SK-N-SH treated with all-trans-retinoic acid at 6 μM for 48 hours (cell line): ENCODE measurements at regions not wholly inside any gene's neighbourhood (a gene's known extent, or its start where the extent isn't known, plus 50 kb on each side); places are given as distances from the start of the nearest gene placed in this dataset.

Experiments used
- ATAC-seq: fragments of 200-7000 bp; cut with Tn5 transposase; 3 replicates; pipeline ENCODE4 v1.9.1; 2020; ENCODE audit warnings: mild to moderate bottlenecking, moderate library complexity
- ARNTL ChIP-seq: fragments of 450-650 bp; formaldehyde crosslinking; IDR thresholded peaks from 2 replicates; pipeline ENCODE4 v1.5.0; 2020; ENCODE audit warnings: low read depth, mild to moderate bottlenecking, moderate library complexity, borderline replicate concordance
- BACH2 ChIP-seq: fragments of 250-450 bp; sonication (Bioruptor Pico); IDR thresholded peaks from 2 replicates; pipeline ENCODE4 v1.9.0; 2021; ENCODE audit warnings: mild to moderate bottlenecking, borderline replicate concordance
- CSDC2 ChIP-seq: fragments of 250-450 bp; sonication (Bioruptor Pico); IDR thresholded peaks from 2 replicates; pipeline ENCODE4 v1.5.0; 2020; ENCODE audit warnings: mild to moderate bottlenecking, moderate library complexity
- ESRRG ChIP-seq: fragments of 250-450 bp; sonication (Bioruptor Pico); IDR thresholded peaks from 2 replicates; pipeline ENCODE4 v1.6.1; 2021; ENCODE audit warnings: mild to moderate bottlenecking
- GLIS3 ChIP-seq: fragments of 250-450 bp; sonication (Bioruptor Pico); IDR thresholded peaks from 2 replicates; pipeline ENCODE4 v1.5.0; 2020; ENCODE audit warnings: mild to moderate bottlenecking, moderate library complexity
- ISL1 ChIP-seq: fragments of 250-450 bp; sonication (Bioruptor Pico); IDR thresholded peaks from 2 replicates; pipeline ENCODE4 v2.1.2; 2022; ENCODE audit warnings: mild to moderate bottlenecking, moderate library complexity
- PPARA ChIP-seq: fragments of 250-450 bp; sonication (Bioruptor Pico); IDR thresholded peaks from 2 replicates; pipeline ENCODE4 v1.5.0; 2020; ENCODE audit warnings: mild to moderate bottlenecking, borderline replicate concordance
- RARB ChIP-seq: fragments of 250-450 bp; sonication (Bioruptor Pico); IDR thresholded peaks from 2 replicates; pipeline ENCODE4 v1.8.0; 2021; ENCODE audit warnings: mild to moderate bottlenecking, moderate library complexity
- SNAI2 ChIP-seq: fragments of 250-450 bp; sonication (Bioruptor Pico); IDR thresholded peaks from 2 replicates; pipeline ENCODE4 v1.5.0; 2020; ENCODE audit warnings: mild to moderate bottlenecking, moderate library complexity
- TCF4 ChIP-seq: fragments of 250-450 bp; sonication (Bioruptor Pico); IDR thresholded peaks from 2 replicates; pipeline ENCODE4 v1.8.0; 2021; ENCODE audit warnings: mild to moderate bottlenecking, moderate library complexity, borderline replicate concordance
- ZFP30 ChIP-seq: fragments of 450-650 bp; formaldehyde crosslinking; IDR thresholded peaks from 2 replicates; pipeline ENCODE4 v1.5.0; 2022; ENCODE audit warnings: mild to moderate bottlenecking, moderate library complexity
- ZNF565 ChIP-seq: fragments of 450-650 bp; formaldehyde crosslinking; conservative IDR thresholded peaks from 2 replicates; pipeline ENCODE4 v1.5.0; 2020; ENCODE audit warnings: low read depth, mild to moderate bottlenecking, moderate library complexity
- ZNF70 ChIP-seq: fragments of 450-650 bp; formaldehyde crosslinking; IDR thresholded peaks from 2 replicates; pipeline ENCODE4 v1.5.0; 2020; ENCODE audit warnings: mild to moderate bottlenecking, moderate library complexity
- ZNF8 ChIP-seq: fragments of 450-650 bp; formaldehyde crosslinking; IDR thresholded peaks from 2 replicates; pipeline ENCODE4 v1.5.0; 2020; ENCODE audit warnings: mild to moderate bottlenecking, moderate library complexity
- TF ChIP-seq, protein P1 (sequence below): fragments of 250-450 bp; sonication (Bioruptor Pico); IDR thresholded peaks from 2 replicates; pipeline ENCODE4 v1.8.0; 2020; ENCODE audit warnings: mild to moderate bottlenecking, moderate library complexity, borderline replicate concordance
- TF ChIP-seq, protein P2 (sequence below): fragments of 250-450 bp; sonication (Bioruptor Pico); IDR thresholded peaks from 2 replicates; pipeline ENCODE4 v1.5.1; 2021; ENCODE audit warnings: mild to moderate bottlenecking, moderate library complexity
- TF ChIP-seq, protein P3 (sequence below): fragments of 250-450 bp; sonication (Bioruptor Pico); IDR thresholded peaks from 2 replicates; pipeline ENCODE4 v1.5.1; 2020; ENCODE audit warnings: low read depth, mild to moderate bottlenecking, moderate library complexity
- TF ChIP-seq, protein P4 (sequence below): fragments of 250-450 bp; sonication (Bioruptor Pico); IDR thresholded peaks from 2 replicates; pipeline ENCODE4 v1.8.0; 2021; ENCODE audit warnings: low read depth, mild to moderate bottlenecking, moderate library complexity, borderline replicate concordance

- TF ChIP-seq ZNF565 (CRISPR knock-in tag) = no peak
- TF ChIP-seq, protein P1, sequence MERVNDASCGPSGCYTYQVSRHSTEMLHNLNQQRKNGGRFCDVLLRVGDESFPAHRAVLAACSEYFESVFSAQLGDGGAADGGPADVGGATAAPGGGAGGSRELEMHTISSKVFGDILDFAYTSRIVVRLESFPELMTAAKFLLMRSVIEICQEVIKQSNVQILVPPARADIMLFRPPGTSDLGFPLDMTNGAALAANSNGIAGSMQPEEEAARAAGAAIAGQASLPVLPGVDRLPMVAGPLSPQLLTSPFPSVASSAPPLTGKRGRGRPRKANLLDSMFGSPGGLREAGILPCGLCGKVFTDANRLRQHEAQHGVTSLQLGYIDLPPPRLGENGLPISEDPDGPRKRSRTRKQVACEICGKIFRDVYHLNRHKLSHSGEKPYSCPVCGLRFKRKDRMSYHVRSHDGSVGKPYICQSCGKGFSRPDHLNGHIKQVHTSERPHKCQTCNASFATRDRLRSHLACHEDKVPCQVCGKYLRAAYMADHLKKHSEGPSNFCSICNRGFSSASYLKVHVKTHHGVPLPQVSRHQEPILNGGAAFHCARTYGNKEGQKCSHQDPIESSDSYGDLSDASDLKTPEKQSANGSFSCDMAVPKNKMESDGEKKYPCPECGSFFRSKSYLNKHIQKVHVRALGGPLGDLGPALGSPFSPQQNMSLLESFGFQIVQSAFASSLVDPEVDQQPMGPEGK (CRISPR knock-in tag) = no peak
- TF ChIP-seq ZNF8 (CRISPR knock-in tag) = no peak
- TF ChIP-seq, protein P2, sequence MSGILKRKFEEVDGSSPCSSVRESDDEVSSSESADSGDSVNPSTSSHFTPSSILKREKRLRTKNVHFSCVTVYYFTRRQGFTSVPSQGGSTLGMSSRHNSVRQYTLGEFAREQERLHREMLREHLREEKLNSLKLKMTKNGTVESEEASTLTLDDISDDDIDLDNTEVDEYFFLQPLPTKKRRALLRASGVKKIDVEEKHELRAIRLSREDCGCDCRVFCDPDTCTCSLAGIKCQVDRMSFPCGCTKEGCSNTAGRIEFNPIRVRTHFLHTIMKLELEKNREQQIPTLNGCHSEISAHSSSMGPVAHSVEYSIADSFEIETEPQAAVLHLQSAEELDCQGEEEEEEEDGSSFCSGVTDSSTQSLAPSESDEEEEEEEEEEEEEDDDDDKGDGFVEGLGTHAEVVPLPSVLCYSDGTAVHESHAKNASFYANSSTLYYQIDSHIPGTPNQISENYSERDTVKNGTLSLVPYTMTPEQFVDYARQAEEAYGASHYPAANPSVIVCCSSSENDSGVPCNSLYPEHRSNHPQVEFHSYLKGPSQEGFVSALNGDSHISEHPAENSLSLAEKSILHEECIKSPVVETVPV = no peak
- no peak for TF ChIP-seq ISL1 (CRISPR knock-in tag)
- no peak for TF ChIP-seq ZFP30 (CRISPR knock-in tag)
- no peak for ATAC-seq
Observed at GRCh38 chr1:182210417-182210816, 148.9 kb upstream of the ZNF648 start.

DNA sequence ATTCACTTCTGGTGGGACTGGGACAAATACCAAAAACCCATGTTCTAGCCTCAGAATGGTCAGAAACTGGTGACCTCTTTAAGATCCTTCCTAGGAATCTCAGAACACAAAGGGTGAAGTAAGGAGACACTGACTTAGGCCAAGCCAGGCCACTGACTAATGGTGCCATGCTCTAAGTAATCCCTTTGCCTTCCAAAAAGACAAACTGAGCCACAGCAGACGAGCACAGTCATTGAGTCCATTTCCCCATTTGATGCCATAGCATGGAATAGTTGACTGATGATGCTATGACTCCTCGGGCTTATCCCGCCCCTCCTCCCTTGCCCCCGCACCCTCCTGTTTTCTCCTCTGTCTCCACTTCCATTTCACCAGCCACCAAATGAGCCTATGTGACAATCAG, 145.8 kb upstream of the ZNF648 start:
- ATAC-seq = no peak
- TF ChIP-seq BACH2 (CRISPR knock-in tag) = no peak
- TF ChIP-seq CSDC2 (CRISPR knock-in tag) = no peak
- no peak for TF ChIP-seq SNAI2 (CRISPR knock-in tag)
- no peak for TF ChIP-seq ISL1 (CRISPR knock-in tag)
- TF ChIP-seq, protein P3, sequence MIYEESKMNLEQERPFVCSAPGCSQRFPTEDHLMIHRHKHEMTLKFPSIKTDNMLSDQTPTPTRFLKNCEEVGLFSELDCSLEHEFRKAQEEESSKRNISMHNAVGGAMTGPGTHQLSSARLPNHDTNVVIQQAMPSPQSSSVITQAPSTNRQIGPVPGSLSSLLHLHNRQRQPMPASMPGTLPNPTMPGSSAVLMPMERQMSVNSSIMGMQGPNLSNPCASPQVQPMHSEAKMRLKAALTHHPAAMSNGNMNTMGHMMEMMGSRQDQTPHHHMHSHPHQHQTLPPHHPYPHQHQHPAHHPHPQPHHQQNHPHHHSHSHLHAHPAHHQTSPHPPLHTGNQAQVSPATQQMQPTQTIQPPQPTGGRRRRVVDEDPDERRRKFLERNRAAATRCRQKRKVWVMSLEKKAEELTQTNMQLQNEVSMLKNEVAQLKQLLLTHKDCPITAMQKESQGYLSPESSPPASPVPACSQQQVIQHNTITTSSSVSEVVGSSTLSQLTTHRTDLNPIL (CRISPR knock-in tag) = no peak
- no peak for TF ChIP-seq ESRRG (CRISPR knock-in tag)
- TF ChIP-seq ZNF565 (CRISPR knock-in tag) = no peak
- no peak for TF ChIP-seq PPARA
- TF ChIP-seq, protein P4, sequence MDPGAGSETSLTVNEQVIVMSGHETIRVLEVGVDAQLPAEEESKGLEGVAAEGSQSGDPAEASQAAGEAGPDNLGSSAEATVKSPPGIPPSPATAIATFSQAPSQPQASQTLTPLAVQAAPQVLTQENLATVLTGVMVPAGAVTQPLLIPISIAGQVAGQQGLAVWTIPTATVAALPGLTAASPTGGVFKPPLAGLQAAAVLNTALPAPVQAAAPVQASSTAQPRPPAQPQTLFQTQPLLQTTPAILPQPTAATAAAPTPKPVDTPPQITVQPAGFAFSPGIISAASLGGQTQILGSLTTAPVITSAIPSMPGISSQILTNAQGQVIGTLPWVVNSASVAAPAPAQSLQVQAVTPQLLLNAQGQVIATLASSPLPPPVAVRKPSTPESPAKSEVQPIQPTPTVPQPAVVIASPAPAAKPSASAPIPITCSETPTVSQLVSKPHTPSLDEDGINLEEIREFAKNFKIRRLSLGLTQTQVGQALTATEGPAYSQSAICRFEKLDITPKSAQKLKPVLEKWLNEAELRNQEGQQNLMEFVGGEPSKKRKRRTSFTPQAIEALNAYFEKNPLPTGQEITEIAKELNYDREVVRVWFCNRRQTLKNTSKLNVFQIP (CRISPR knock-in tag) = no peak
- no peak for TF ChIP-seq ZNF70 (CRISPR knock-in tag)
- TF ChIP-seq ARNTL (CRISPR knock-in tag) = no peak
- no peak for TF ChIP-seq GLIS3 (CRISPR knock-in tag)

- no peak for ATAC-seq
- TF ChIP-seq CSDC2 (CRISPR knock-in tag) (no peak), ZNF565 (CRISPR knock-in tag) (no peak), ZNF70 (CRISPR knock-in tag) (no peak), GLIS3 (CRISPR knock-in tag) (no peak), ESRRG (CRISPR knock-in tag) (no peak), TCF4 (CRISPR knock-in tag) (no peak), RARB (CRISPR knock-in tag) (no peak), ZNF8 (CRISPR knock-in tag) (no peak), PPARA (no peak)
- TF ChIP-seq, protein P2 = no peak
- TF ChIP-seq, protein P1 (CRISPR knock-in tag) = no peak
- TF ChIP-seq, protein P4 (CRISPR knock-in tag) = no peak
Observed at GRCh38 chr1:182206626-182207239, 145.2 kb upstream of the ZNF648 start.
